MG63 (cell line): ENCODE measurements at regions not wholly inside any gene's neighbourhood (a gene's known extent, or its start where the extent isn't known, plus 50 kb on each side); places are given as distances from the start of the nearest gene placed in this dataset.

Source experiments
- DNase-seq: peaks from one replicate; pipeline ENCODE4 v3.0.0-alpha.2; 2020
- H3K27me3 ChIP-seq: fragments of 250-450 bp; sonication (Bioruptor Pico); 2 replicates; pipeline ENCODE4 v1.5.1; 2020; ENCODE audit warnings: mild to moderate bottlenecking, moderate library complexity
- H3K36me3 ChIP-seq: fragments of 250-450 bp; sonication (Bioruptor Pico); 2 replicates; pipeline ENCODE4 v1.5.1; 2020; ENCODE audit warnings: mild to moderate bottlenecking, moderate library complexity
- H3K4me3 ChIP-seq: fragments of 250-450 bp; sonication (Bioruptor Pico); 2 replicates; pipeline ENCODE4 v1.5.1; 2020; ENCODE audit warnings: mild to moderate bottlenecking, moderate library complexity
- H3K9me3 ChIP-seq: fragments of 250-450 bp; sonication (Bioruptor Pico); 2 replicates; pipeline ENCODE4 v1.5.1; 2020; ENCODE audit warnings: mild to moderate bottlenecking, moderate library complexity

- Histone ChIP-seq H3K36me3 (no peaks in the 10 kb centered on the region), H3K27me3 (no peaks in the 10 kb centered on the region), H3K4me3 (no peak overlapping the region), H3K9me3 (no peaks in the 10 kb centered on the region)
- DNase-seq = no peak
Observed at GRCh38 chr9:116090030-116090770, 63.4 kb upstream of the PAPPA start.

- Histone ChIP-seq H3K36me3 (no peaks in the 10 kb centered on the region), H3K27me3 (no peaks in the 10 kb centered on the region), H3K4me3 (no peak overlapping the region), H3K9me3 (no peaks in the 10 kb centered on the region)
- no peak for DNase-seq
Observed at GRCh38 chr9:116094846-116095245, 58.7 kb upstream of the PAPPA start.

DNA sequence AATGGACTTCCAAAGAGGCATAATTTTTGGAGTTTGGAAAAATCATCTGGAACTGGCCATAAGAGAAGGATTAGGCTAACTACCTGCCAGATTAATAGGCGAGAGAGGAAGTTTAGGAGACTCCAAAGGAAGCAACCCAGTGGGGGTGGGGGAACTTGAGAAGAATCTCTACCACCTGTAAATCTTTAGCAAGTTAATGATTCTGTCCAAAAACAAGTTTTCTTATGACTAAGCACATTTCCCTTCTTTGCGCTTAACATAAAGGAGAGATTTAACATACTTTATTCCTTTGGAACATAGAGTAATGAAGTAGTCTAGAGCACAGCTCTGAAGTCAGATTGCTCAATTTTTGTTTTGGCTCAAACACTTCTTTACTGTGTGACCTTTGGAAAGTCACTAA lies 58.2 kb upstream of the PAPPA start:
- Histone ChIP-seq H3K9me3 (no peaks in the 10 kb centered on the region), H3K36me3 (no peaks in the 10 kb centered on the region), H3K27me3 (no peaks in the 10 kb centered on the region), H3K4me3 (no peak overlapping the region)
- DNase-seq = no peak

GRCh38 chr9:116096046-116096445 lies 57.5 kb upstream of the PAPPA start:
- Histone ChIP-seq H3K4me3 (no peak overlapping the region), H3K9me3 (no peaks in the 10 kb centered on the region), H3K36me3 (no peaks in the 10 kb centered on the region), H3K27me3 (no peaks in the 10 kb centered on the region)
- DNase-seq = no peak

GRCh38 chr9:116096853-116097252 lies 56.7 kb upstream of the PAPPA start:
- no peak for DNase-seq
- Histone ChIP-seq H3K36me3 (no peaks in the 10 kb centered on the region), H3K27me3 (no peaks in the 10 kb centered on the region), H3K9me3 (no peaks in the 10 kb centered on the region), H3K4me3 (no peak overlapping the region)

DNA sequence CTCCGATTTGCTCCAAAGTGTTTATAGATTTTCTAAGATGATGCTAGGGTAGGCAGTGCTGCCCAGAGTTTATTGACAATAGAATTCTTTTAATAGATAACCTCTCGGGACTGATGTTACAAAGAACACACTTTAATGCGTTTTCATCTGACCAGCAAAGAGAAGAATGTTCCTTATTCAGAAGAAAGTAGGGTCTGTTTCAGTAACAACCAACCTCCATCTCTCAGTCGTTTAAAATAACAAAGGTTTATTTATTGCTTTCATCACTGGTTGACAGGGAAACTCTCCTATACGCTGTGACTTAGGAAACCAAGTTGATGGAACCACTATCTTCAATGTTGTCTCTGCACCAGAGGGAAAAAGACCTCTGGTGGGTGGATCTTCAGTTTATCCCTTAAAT lies 55.1 kb upstream of the PAPPA start:
- Histone ChIP-seq H3K27me3 (no peaks in the 10 kb centered on the region), H3K36me3 (no peaks in the 10 kb centered on the region), H3K9me3 (no peaks in the 10 kb centered on the region), H3K4me3 (no peak overlapping the region)
- no peak for DNase-seq

GRCh38 chr9:116099821-116100220 lies 53.8 kb upstream of the PAPPA start:
- Histone ChIP-seq H3K9me3 (no peaks in the 10 kb centered on the region), H3K36me3 (no peaks in the 10 kb centered on the region), H3K27me3 (no peaks in the 10 kb centered on the region), H3K4me3 (no peak overlapping the region)
- DNase-seq = no peak

- Histone ChIP-seq H3K4me3 (no peak overlapping the region), H3K9me3 (no peaks in the 10 kb centered on the region), H3K36me3 (no peaks in the 10 kb centered on the region), H3K27me3 (no peaks in the 10 kb centered on the region)
- no peak for DNase-seq
Observed at GRCh38 chr9:116100711-116101121, 52.9 kb upstream of the PAPPA start.

- H3K27me3 ChIP-seq = no peaks in the 10 kb centered on the region
- no peaks in the 10 kb centered on the region for H3K36me3 ChIP-seq
- H3K9me3 ChIP-seq = no peaks in the 10 kb centered on the region
- no peak for DNase-seq
- no peak overlapping the region for H3K4me3 ChIP-seq
Observed at GRCh38 chr9:116101516-116101915, 52.1 kb upstream of the PAPPA start.

DNA sequence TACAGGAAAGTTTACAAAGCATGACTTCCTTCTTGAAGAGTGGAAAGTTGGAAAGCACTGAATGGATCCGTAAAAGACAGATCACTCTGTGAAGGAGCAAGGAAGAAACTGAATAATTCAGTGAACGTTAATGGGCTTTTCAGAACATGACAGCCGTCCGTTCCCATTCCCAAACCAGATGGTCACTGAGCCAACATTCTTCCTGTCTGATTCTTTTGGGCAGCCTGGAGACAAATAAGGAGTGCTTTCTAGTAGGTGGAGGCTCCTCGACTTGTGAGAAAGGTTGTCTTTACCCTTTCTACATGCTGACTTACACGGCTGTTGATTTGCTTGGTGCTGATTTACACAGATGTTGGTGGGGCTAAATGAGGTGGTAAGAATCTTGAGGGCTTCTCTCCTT lies 51.0 kb upstream of the PAPPA start:
- Histone ChIP-seq H3K9me3 (no peaks in the 10 kb centered on the region), H3K4me3 (no peak overlapping the region), H3K36me3 (no peaks in the 10 kb centered on the region), H3K27me3 (no peaks in the 10 kb centered on the region)
- no peak for DNase-seq
